Amniotic epithelial cell (primary cell): ENCODE measurements at regions not wholly inside any gene's neighbourhood (a gene's known extent, or its start where the extent isn't known, plus 50 kb on each side); places are given as distances from the start of the nearest gene placed in this dataset.
A peak's percentile ranks its signal among the peaks of the same experiment; 100 is the strongest.

Source experiments
- DNase-seq: peaks from one replicate; pipeline ENCODE4 v3.0.0-alpha.2; 2010; ENCODE audit warnings: low read depth

GRCh38 chr2:144701259-144701658 lies 181.3 kb upstream of the ZEB2 start:
- no peak for DNase-seq

GRCh38 chr2:144698156-144698555 lies 178.2 kb upstream of the ZEB2 start:
- no peak for DNase-seq

- DNase-seq: no peak
Observed at GRCh38 chr2:144695657-144696056, 175.7 kb upstream of the ZEB2 start.

- peak; percentile 29 for DNase-seq
Observed at GRCh38 chr2:144694456-144694855, 174.5 kb upstream of the ZEB2 start.

- DNase-seq: no peak
Observed at GRCh38 chr2:144693179-144693578, 173.3 kb upstream of the ZEB2 start.

- no peak for DNase-seq
Observed at GRCh38 chr2:144692661-144693060, 172.7 kb upstream of the ZEB2 start.

GRCh38 chr2:144690771-144691170 lies 170.9 kb upstream of the ZEB2 start:
- no peak for DNase-seq

GRCh38 chr2:144686518-144687215 lies 166.7 kb upstream of the ZEB2 start:
- no peak for DNase-seq

- no peak for DNase-seq
Observed at GRCh38 chr2:144683966-144684365, 164.0 kb upstream of the ZEB2 start.

GRCh38 chr2:144683107-144683753 lies 163.3 kb upstream of the ZEB2 start:
- no peak for DNase-seq

GRCh38 chr2:144682248-144682647 lies 162.3 kb upstream of the ZEB2 start:
- no peak for DNase-seq

GRCh38 chr2:144681389-144681788 lies 161.5 kb upstream of the ZEB2 start:
- no peak for DNase-seq

GRCh38 chr2:144679942-144680341 lies 160.0 kb upstream of the ZEB2 start:
- DNase-seq: no peak

GRCh38 chr2:144678736-144679135 lies 158.8 kb upstream of the ZEB2 start:
- DNase-seq: no peak

- no peak for DNase-seq
Observed at GRCh38 chr2:144675731-144676130, 155.8 kb upstream of the ZEB2 start.

GRCh38 chr2:144675331-144675730 lies 155.4 kb upstream of the ZEB2 start:
- DNase-seq: no peak

GRCh38 chr2:144674071-144674470 lies 154.2 kb upstream of the ZEB2 start:
- DNase-seq: no peak

- DNase-seq: no peak
Observed at GRCh38 chr2:144673456-144673855, 153.5 kb upstream of the ZEB2 start.

- DNase-seq: peak; percentile 19
Observed at GRCh38 chr2:144671695-144672455, 152.0 kb upstream of the ZEB2 start.

- no peak for DNase-seq
Observed at GRCh38 chr2:144670738-144671137, 150.8 kb upstream of the ZEB2 start.

GRCh38 chr2:144670080-144670479 lies 150.2 kb upstream of the ZEB2 start:
- no peak for DNase-seq

- no peak for DNase-seq
Observed at GRCh38 chr2:144669196-144669987, 149.5 kb upstream of the ZEB2 start.
